Suppressor macrophage treated with lipopolysaccharide for 4 hours (primary cell): ENCODE measurements at regions not wholly inside any gene's neighbourhood (a gene's known extent, or its start where the extent isn't known, plus 50 kb on each side); places are given as distances from the start of the nearest gene placed in this dataset.
"Not testable (repeated sequence)": the region's sequence is repeated elsewhere in the genome, so short reads cannot be mapped to it uniquely, and the experiment has no call there.

ENCODE experiments used
- DNase-seq: peaks from one replicate; pipeline ENCODE4 v3.0.0-alpha.2; 2020

DNA sequence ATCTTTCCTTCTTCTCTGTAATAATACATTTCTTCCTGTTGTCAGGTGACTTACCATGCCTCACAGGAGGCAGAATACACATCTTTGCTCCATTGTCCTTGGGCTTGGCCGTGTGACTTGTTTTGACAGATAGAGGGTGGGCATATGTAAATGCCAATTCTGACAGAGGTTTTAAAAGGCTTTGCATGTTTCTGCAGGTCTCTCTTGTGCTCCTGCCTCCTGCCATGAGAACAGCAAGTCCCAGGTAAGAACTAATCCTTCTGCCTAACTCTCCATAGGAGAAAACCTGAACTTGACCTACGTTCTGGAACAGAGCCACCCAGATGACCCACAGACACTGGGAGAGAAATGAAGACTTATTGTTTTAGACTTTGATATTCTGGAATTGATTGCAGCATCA, 88.7 kb upstream of the TNFSF11 start:
- no peak for DNase-seq

DNA sequence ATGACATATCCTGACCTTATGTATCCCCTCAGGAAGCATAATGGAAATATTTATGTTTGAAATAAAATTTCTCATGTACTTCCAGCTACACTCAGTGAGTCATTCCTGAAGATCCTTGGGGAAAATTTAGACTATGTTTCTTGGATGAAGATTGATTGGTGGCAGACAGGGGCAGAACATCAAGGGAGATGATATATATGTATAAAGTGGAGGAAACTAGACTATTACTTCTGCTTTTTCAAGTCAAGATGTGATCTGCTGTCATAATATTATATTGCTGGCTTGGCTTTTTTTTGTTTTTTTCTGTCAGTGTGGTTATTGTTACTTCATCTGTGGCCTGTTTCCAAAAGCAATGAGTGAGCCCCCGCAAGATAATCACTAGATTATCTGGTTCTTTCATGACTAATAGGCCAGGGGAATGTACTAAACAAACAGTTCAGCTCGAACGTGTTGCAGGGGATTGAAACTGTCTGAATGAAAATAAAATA, 87.2 kb upstream of the TNFSF11 start:
- peak; percentile 67 for DNase-seq

- DNase-seq: no peak
Observed at GRCh38 chr13:42487221-42487620, 86.7 kb upstream of the TNFSF11 start.

GRCh38 chr13:42490676-42491075, 83.3 kb upstream of the TNFSF11 start:
- no peak for DNase-seq

GRCh38 chr13:42492372-42492920, 81.5 kb upstream of the TNFSF11 start:
- no peak for DNase-seq

DNA sequence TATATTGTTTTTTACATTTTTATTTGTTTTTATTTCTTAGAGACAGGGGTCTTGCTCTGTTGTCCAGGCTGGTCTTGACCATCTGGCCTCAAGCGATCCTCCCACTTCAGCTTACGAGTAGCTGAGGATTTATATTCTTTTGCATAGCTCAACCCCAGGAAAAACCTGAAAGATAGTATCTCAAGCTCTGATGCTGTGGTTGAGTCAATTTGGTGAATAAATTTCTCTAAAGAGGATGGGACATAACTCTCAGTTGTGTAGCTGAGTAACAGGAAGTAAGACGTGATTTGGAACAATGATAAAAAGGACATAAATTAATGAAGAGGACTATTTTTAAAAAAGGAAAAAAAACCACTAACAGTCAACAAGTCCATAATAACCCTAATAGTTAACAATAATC, 79.8 kb upstream of the TNFSF11 start:
- DNase-seq: no peak

- peak; percentile 22 for DNase-seq
Observed at GRCh38 chr13:42495255-42495654, 78.7 kb upstream of the TNFSF11 start.

DNA sequence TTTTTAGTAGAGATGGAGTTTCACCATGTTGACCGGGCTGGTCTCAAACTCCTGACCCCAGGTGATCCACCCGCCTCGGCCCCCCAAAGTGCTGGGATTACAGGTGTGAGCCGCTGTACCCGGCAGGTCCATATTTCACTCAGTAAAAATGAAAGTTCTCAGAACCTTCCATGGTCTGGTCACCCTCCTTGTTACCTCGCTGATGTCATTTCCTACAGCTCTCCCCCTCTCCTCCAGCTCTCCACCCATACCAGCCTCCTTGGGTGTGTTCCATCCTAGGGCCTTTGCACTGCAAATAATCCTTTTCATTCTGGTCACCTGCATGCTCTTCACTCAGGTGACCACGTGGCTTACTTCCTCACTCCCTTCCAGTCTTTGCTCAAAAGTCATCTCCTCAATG, 78.2 kb upstream of the TNFSF11 start:
- no peak for DNase-seq

GRCh38 chr13:42496926-42497554, 76.9 kb upstream of the TNFSF11 start:
- DNase-seq: not testable (repeated sequence)

GRCh38 chr13:42497798-42498197, 76.2 kb upstream of the TNFSF11 start:
- DNase-seq: peak; percentile 7

GRCh38 chr13:42498521-42498920, 75.4 kb upstream of the TNFSF11 start:
- no peak for DNase-seq
